Kidney (tissue), 13 donors: ENCODE measurements at regions not wholly inside any gene's neighbourhood (a gene's known extent, or its start where the extent isn't known, plus 50 kb on each side); places are given as distances from the start of the nearest gene placed in this dataset.

Experiments used
- DNase-seq, 5 donors: peaks; one replicate each; pipeline ENCODE4 v3.0.0-alpha.2; 2013 to 2020
- FAIRE-seq: peaks from 2 replicates; lab custom pipeline; 2012; peaks lifted over from hg19 to GRCh38; lab: Jason Lieb, UNC
- H3K27ac ChIP-seq, 2 donors: one replicate each; pipeline ENCODE4 v1.7.0; 2013; ENCODE audit warnings: low read depth in 2 of 2, low read length in 2 of 2, inconsistent platforms in 1 of 2
- H3K27me3 ChIP-seq: one replicate; pipeline ENCODE4 v1.7.1; 2013; ENCODE audit warnings: low read length, inconsistent platforms; ENCODE audit not compliant: control insufficient read depth, insufficient read depth
- H3K36me3 ChIP-seq, 3 donors: one replicate each; pipeline versions ENCODE4 v1.7.0 to v1.7.1; 2013; ENCODE audit warnings: low read length in 3 of 3, control low read depth in 1 of 3, inconsistent platforms in 1 of 3; ENCODE audit not compliant: insufficient read depth in 3 of 3, control insufficient read depth in 2 of 3
- H3K4me1 ChIP-seq, 3 donors: one replicate each; pipeline versions ENCODE4 v1.7.0 to v1.7.1; 2013; ENCODE audit warnings: low read length in 3 of 3, inconsistent platforms in 1 of 3, low read depth in 1 of 3; ENCODE audit not compliant: control insufficient read depth in 2 of 3, insufficient read depth in 2 of 3
- H3K4me3 ChIP-seq, 3 donors: one replicate each; pipeline versions ENCODE4 v1.7.0 to v1.8.1; 2013; ENCODE audit warnings: low read length in 3 of 3, control low read depth in 1 of 3, inconsistent platforms in 1 of 3
- H3K9ac ChIP-seq, 3 donors: one replicate each; pipeline versions ENCODE4 v1.7.0 to v1.7.1; 2013; ENCODE audit warnings: low read length in 3 of 3, control low read depth in 1 of 3, inconsistent platforms in 1 of 3
- H3K9me3 ChIP-seq, 3 donors: one replicate each; pipeline versions ENCODE4 v1.7.0 to v1.7.1; 2013; ENCODE audit warnings: low read length in 3 of 3, control low read depth in 1 of 3, inconsistent platforms in 1 of 3; ENCODE audit not compliant: control insufficient read depth in 2 of 3, insufficient read depth in 1 of 3
- intact Hi-C: fragments of 100-400 bp; cut with DNase I; formaldehyde crosslinking; loops from one replicate; pipeline ENCODE4 v1.11.1; 2022
- TF ChIP-seq, protein P1 (sequence below): IDR thresholded peaks from 3 replicates; pipeline ENCODE4 v1.5.1; 2012; ENCODE audit warnings: mild to moderate bottlenecking, moderate library complexity, borderline replicate concordance; ENCODE audit not compliant: insufficient read depth; ENCODE audit errors: extremely low read depth
- donor health status: control.
- donor health status: control.
- donor health status: control.
- donor health status: control.
- donor health status: control.
- donor health status: DM: yes; HTN: yes; CAD: no.
- donor health status: Normal renal cell carcinoma (clear cell type).

DNA sequence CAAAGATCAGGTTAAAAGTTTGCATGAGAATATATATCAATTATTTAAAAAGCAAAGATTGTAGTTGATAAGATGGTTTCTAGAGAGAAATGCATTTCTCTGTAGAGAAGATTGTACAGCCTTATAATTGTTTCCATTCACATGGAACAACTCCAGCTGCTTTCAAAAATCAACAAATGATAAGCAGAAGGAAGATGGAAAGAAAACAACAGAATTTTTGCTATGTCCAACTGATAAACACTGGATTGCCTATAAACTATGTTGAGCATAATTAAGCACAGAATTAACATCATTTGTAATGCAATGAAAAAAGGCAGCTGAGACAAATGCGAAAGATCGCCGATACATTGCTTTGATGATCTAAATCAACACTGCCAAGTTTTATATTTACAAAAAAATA lies 89.0 kb downstream of the C3orf85 start:
- Histone ChIP-seq H3K27me3 (no peaks in the 10 kb centered on the region), H3K4me3 (no peak overlapping the region), H3K4me1 (no peaks in the 10 kb centered on the region), H3K9ac (no peak overlapping the region), H3K36me3 (no peaks in the 10 kb centered on the region), H3K9me3 (no peaks in the 10 kb centered on the region), H3K27ac (no peak overlapping the region)
- FAIRE-seq (no peak), DNase-seq (peak in 1 of 5 donors; percentile 61)
- TF ChIP-seq, protein P1, sequence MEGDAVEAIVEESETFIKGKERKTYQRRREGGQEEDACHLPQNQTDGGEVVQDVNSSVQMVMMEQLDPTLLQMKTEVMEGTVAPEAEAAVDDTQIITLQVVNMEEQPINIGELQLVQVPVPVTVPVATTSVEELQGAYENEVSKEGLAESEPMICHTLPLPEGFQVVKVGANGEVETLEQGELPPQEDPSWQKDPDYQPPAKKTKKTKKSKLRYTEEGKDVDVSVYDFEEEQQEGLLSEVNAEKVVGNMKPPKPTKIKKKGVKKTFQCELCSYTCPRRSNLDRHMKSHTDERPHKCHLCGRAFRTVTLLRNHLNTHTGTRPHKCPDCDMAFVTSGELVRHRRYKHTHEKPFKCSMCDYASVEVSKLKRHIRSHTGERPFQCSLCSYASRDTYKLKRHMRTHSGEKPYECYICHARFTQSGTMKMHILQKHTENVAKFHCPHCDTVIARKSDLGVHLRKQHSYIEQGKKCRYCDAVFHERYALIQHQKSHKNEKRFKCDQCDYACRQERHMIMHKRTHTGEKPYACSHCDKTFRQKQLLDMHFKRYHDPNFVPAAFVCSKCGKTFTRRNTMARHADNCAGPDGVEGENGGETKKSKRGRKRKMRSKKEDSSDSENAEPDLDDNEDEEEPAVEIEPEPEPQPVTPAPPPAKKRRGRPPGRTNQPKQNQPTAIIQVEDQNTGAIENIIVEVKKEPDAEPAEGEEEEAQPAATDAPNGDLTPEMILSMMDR = no peak
- intact Hi-C loops = no loop called here

DNA sequence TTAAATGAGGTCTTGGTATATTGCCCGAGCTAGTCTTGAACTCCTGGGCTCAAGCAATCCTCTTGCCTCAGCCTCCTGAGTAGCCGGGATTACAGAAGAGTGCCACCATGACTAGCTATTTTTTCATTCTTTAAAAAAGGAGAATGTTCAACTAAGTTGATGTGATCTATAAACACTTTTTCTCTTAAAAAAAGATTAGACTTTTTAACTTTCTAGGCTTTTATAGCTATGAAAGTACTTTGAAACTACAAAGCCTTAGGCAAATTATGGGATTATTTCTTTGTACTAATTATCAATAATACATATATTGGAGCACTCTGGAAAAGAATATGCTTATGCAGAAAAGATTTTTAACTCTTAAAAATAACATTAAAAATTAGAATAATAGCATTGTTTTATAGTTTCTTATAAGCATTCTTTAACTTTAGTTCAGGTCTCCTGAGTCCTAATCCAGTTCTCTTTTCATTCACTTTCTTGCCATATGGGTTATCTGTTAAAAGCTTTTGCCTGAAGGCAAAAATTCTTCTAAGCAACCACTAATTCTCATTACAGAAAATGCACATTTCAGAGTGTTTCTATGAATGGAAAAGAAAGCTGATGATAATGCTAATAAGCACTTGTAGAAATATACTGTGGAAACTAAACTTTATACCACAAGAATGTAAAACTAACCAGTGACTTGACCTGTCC lies 87.8 kb downstream of the DPPA2 start:
- Histone ChIP-seq H3K27ac (no peak overlapping the region), H3K9me3 (no peaks in the 10 kb centered on the region), H3K9ac (no peak overlapping the region), H3K36me3 (no peaks in the 10 kb centered on the region), H3K4me1 (no peaks in the 10 kb centered on the region), H3K4me3 (no peak overlapping the region), H3K27me3 (no peaks in the 10 kb centered on the region)
- intact Hi-C loops = no loop called here
- FAIRE-seq (no peak), DNase-seq (no peak)
- TF ChIP-seq, protein P1 = no peak

- no peak for FAIRE-seq
These were observed 87.0 kb downstream of the DPPA2 start for GRCh38 chr3:109229174-109229847.

More at GRCh38 chr3:109229174-109229847, 87.0 kb downstream of the DPPA2 start:
- Histone ChIP-seq H3K36me3 (no peaks in the 10 kb centered on the region), H3K27ac (no peak overlapping the region), H3K27me3 (no peaks in the 10 kb centered on the region), H3K9ac (no peak overlapping the region), H3K4me3 (no peak overlapping the region), H3K4me1 (no peaks in the 10 kb centered on the region), H3K9me3 (no peaks in the 10 kb centered on the region)
- no peak for DNase-seq
- intact Hi-C loops = no loop called here
- TF ChIP-seq, protein P1 = no peak
